Loucy (cell line): ENCODE measurements at regions not wholly inside any gene's neighbourhood (a gene's known extent, or its start where the extent isn't known, plus 50 kb on each side); places are given as distances from the start of the nearest gene placed in this dataset.

Source experiments
- CTCF ChIP-seq: fragments of 200-600 bp; sonication (generic); conservative IDR thresholded peaks from 2 replicates; pipeline ENCODE4 v1.5.1; 2014; ENCODE audit warnings: mild to moderate bottlenecking, antibody characterized with exemption, low read length
- EZH2phosphoT487 ChIP-seq: fragments of 200-600 bp; IDR thresholded peaks from 2 replicates; pipeline ENCODE4 v1.6.1; 2018; ENCODE audit warnings: antibody characterized with exemption, mild to moderate bottlenecking, moderate library complexity, borderline replicate concordance

- TF ChIP-seq CTCF (no peak), EZH2phosphoT487 (no peak)
These were observed 78.1 kb upstream of the GLI3 start for GRCh38 chr7:42315103-42315502.
